MM.1S (cell line): ENCODE measurements at regions not wholly inside any gene's neighbourhood (a gene's known extent, or its start where the extent isn't known, plus 50 kb on each side); places are given as distances from the start of the nearest gene placed in this dataset.

ENCODE experiments used
- DNase-seq: peaks from one replicate; pipeline ENCODE4 v3.0.0-alpha.2; 2015
- H2AFZ ChIP-seq: fragments of 300-600 bp; sonication (generic); 2 replicates; pipeline ENCODE4 v1.6.0; 2016; ENCODE audit warnings: antibody characterized with exemption, low read length
- H3F3A ChIP-seq: fragments of 300-600 bp; sonication (generic); 2 replicates; pipeline ENCODE4 v1.6.1; 2016; ENCODE audit warnings: mild to moderate bottlenecking, antibody characterized with exemption, low read length, moderate library complexity, mixed read lengths; ENCODE audit not compliant: insufficient read depth
- H3K27ac ChIP-seq: fragments of 300-600 bp; sonication (generic); 2 replicates; pipeline ENCODE4 v1.5.1; 2016; ENCODE audit warnings: mild to moderate bottlenecking, low read length
- H3K27me3 ChIP-seq: fragments of 300-600 bp; sonication (generic); replicated peaks from 2 replicates; pipeline ENCODE4 v1.6.0; 2016; ENCODE audit warnings: low read length; ENCODE audit not compliant: insufficient read depth
- H3K36me3 ChIP-seq: fragments of 300-600 bp; sonication (generic); replicated peaks from 2 replicates; pipeline ENCODE4 v1.6.1; 2016; ENCODE audit warnings: mild to moderate bottlenecking, low read length, mixed read lengths; ENCODE audit not compliant: insufficient read depth
- H3K4me1 ChIP-seq: fragments of 300-600 bp; sonication (generic); 2 replicates; pipeline ENCODE4 v1.6.1; 2016; ENCODE audit warnings: low read length, mixed read lengths
- H3K4me2 ChIP-seq: fragments of 300-600 bp; sonication (generic); 2 replicates; pipeline ENCODE4 v1.6.0; 2016; ENCODE audit warnings: low read depth, low read length
- H3K4me3 ChIP-seq: fragments of 300-600 bp; sonication (generic); 2 replicates; pipeline ENCODE4 v1.5.1; 2016; ENCODE audit warnings: low read length, mixed read lengths
- H3K79me2 ChIP-seq: fragments of 300-600 bp; sonication (generic); 2 replicates; pipeline ENCODE4 v1.6.1; 2016; ENCODE audit warnings: mixed run types, low read length, mixed read lengths
- H3K9ac ChIP-seq: fragments of 300-600 bp; sonication (generic); 2 replicates; pipeline ENCODE4 v1.6.1; 2016; ENCODE audit warnings: low read length, mixed read lengths
- H3K9me2 ChIP-seq: fragments of 300-600 bp; sonication (generic); replicated peaks from 2 replicates; pipeline ENCODE4 v1.6.1; 2016; ENCODE audit warnings: mild to moderate bottlenecking, low read length, mixed read lengths; ENCODE audit not compliant: insufficient read depth
- H3K9me3 ChIP-seq: fragments of 300-600 bp; sonication (generic); replicated peaks from 2 replicates; pipeline ENCODE4 v1.6.1; 2016; ENCODE audit warnings: mild to moderate bottlenecking, low read length, mixed read lengths; ENCODE audit not compliant: insufficient read depth
- H4K20me1 ChIP-seq: fragments of 300-600 bp; sonication (generic); 2 replicates; pipeline ENCODE4 v1.6.1; 2016; ENCODE audit warnings: mild to moderate bottlenecking, low read length, moderate library complexity, mixed read lengths; ENCODE audit not compliant: insufficient read depth
- EZH2 ChIP-seq: fragments of 300-600 bp; sonication (generic); optimal IDR thresholded peaks from 2 replicates; pipeline ENCODE3; 2017; ENCODE audit warnings: low read depth, mild to moderate bottlenecking, antibody characterized with exemption, low read length, mixed read lengths
- EZH2phosphoT487 ChIP-seq: fragments of 300-600 bp; sonication (generic); IDR thresholded peaks from 2 replicates; pipeline ENCODE4 v1.6.1; 2018; ENCODE audit warnings: antibody characterized with exemption, low read length
- TF ChIP-seq, protein P1 (sequence below): fragments of 300-600 bp; sonication (generic); IDR thresholded peaks from 2 replicates; pipeline ENCODE4 v1.5.1; 2016; ENCODE audit warnings: antibody characterized with exemption, low read length, mixed read lengths

DNA sequence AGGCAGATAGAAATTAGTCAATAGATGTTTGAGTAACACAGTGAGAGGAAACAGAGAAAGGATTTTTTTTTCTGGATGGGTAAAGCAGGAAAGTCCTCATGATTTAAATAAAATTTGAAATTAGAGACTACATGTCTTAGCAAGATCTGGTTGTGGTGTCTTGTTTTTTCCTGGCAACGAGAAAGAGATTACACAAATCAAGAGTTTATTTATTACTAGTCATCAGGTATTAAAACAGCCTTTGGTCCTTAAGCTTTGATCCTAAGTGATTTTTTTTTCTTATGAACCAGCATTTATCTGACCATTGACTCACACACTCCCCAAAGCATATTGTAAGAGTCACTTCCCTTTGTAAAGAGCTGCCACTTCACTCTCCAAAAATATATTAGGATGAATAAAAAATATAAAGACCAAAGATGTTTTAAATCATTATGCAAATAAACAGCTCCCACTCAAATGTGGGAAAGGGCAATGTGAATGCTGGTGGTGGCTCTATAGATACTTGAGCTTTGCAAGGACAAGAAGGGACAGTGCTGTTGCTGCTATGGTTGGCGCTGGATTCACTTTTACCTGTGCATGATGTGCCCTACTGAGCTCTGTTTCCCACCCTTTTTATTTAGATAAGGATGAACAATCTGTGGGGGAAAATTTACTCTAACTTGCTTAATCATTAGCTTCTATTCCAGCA, 1726.5 kb downstream of the MAT2B start:
- TF ChIP-seq, protein P1, sequence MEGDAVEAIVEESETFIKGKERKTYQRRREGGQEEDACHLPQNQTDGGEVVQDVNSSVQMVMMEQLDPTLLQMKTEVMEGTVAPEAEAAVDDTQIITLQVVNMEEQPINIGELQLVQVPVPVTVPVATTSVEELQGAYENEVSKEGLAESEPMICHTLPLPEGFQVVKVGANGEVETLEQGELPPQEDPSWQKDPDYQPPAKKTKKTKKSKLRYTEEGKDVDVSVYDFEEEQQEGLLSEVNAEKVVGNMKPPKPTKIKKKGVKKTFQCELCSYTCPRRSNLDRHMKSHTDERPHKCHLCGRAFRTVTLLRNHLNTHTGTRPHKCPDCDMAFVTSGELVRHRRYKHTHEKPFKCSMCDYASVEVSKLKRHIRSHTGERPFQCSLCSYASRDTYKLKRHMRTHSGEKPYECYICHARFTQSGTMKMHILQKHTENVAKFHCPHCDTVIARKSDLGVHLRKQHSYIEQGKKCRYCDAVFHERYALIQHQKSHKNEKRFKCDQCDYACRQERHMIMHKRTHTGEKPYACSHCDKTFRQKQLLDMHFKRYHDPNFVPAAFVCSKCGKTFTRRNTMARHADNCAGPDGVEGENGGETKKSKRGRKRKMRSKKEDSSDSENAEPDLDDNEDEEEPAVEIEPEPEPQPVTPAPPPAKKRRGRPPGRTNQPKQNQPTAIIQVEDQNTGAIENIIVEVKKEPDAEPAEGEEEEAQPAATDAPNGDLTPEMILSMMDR: no peak
- TF ChIP-seq EZH2phosphoT487 (no peak), EZH2 (no peak)
- H3K4me3 ChIP-seq: no peak overlapping the region

DNA sequence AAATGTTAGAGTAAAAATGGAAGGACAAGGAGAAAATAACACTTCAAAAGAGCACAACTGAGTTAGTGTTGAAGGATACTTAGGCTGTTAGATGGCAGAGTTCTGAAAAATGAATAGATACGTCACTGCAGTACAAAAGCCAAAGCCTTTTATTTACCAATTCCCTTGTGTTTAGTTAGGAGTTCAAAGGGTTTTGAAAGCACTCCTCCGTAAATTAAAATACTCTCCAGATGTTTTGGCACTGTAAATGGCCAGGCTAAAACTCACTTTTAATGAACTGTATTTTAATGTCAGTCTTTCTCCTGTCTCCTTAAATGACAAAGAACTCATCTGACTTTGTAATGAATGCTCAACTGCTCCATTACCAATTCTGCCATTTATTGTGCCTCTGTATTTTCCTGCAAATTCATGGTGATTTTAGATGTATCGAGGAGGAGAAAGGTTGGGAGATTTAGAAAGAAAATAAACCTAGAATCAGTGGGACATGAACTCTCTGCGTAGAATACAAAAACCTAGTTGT, 1727.2 kb downstream of the MAT2B start:
- no peak overlapping the region for H3K4me3 ChIP-seq
- H3K9ac ChIP-seq: no peak overlapping the region
- no peaks in the 10 kb centered on the region for H3K36me3 ChIP-seq
- H3K27me3 ChIP-seq: no peaks in the 10 kb centered on the region
- no peak overlapping the region for H3K4me2 ChIP-seq
- no peaks in the 10 kb centered on the region for H3K9me2 ChIP-seq
- no peak overlapping the region for H2AFZ ChIP-seq
- no peak for TF ChIP-seq EZH2
- TF ChIP-seq EZH2phosphoT487: no peak
- TF ChIP-seq, protein P1: no peak
- no peaks in the 10 kb centered on the region for H3K9me3 ChIP-seq
- H3K79me2 ChIP-seq: no peaks in the 10 kb centered on the region
- H3F3A ChIP-seq: no peaks in the 10 kb centered on the region
- H3K4me1 ChIP-seq: no peaks in the 10 kb centered on the region
- no peak for DNase-seq
- no peak overlapping the region for H3K27ac ChIP-seq
- H4K20me1 ChIP-seq: no peaks in the 10 kb centered on the region

More for the DNA sequence above, 1726.5 kb downstream of the MAT2B start:
- no peak overlapping the region for H3K9ac ChIP-seq
- H3F3A ChIP-seq: no peaks in the 10 kb centered on the region
- no peak overlapping the region for H3K27ac ChIP-seq
- H3K4me2 ChIP-seq: no peak overlapping the region
- no peaks in the 10 kb centered on the region for H3K36me3 ChIP-seq
- H3K9me2 ChIP-seq: no peaks in the 10 kb centered on the region
- no peaks in the 10 kb centered on the region for H3K27me3 ChIP-seq
- no peak overlapping the region for H2AFZ ChIP-seq
- H4K20me1 ChIP-seq: no peaks in the 10 kb centered on the region
- H3K4me1 ChIP-seq: no peaks in the 10 kb centered on the region
- no peak for DNase-seq
- no peaks in the 10 kb centered on the region for H3K79me2 ChIP-seq
- H3K9me3 ChIP-seq: no peaks in the 10 kb centered on the region

DNA sequence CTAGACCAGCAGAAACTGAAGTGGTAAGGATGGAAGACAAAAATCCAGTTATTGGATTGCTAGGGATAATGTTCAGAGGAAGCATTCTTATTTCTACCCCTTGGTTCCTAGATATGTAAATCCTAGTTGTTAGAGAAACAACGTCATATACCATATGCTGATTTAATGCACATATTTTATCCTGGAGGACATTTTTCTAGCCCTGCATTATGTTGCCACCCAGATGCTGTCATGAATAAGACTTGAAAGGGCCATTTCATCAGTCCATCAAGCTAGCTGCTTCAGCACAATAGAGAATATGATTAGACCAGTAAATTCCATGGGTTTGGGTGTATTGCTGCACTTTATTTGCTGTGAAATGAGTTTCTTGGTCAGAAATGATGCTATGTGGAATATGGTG, 1736.4 kb downstream of the MAT2B start:
- Histone ChIP-seq H4K20me1 (no peaks in the 10 kb centered on the region; the same call in 1 of the 2 replicates), H3K4me1 (no peaks in the 10 kb centered on the region), H3K27ac (no peak overlapping the region), H3K9me2 (no peaks in the 10 kb centered on the region), H3K36me3 (no peaks in the 10 kb centered on the region), H3K4me3 (no peak overlapping the region), H3F3A (no peaks in the 10 kb centered on the region), H3K79me2 (no peaks in the 10 kb centered on the region), H3K9ac (no peak overlapping the region), H3K4me2 (no peak overlapping the region), H2AFZ (no peak overlapping the region), H3K9me3 (no peaks in the 10 kb centered on the region), H3K27me3 (no peaks in the 10 kb centered on the region)
- TF ChIP-seq EZH2: no peak
- TF ChIP-seq, protein P1: no peak
- no peak for TF ChIP-seq EZH2phosphoT487
- DNase-seq: no peak
